ENCODE measurements at regions not wholly inside any gene's neighbourhood (a gene's known extent, or its start where the extent isn't known, plus 50 kb on each side); places are given as distances from the start of the nearest gene placed in this dataset.

- Histone ChIP-seq H3K9me3 (ENCODE audit: insufficient read depth, low read length) (0 out of 2 replicates have a peak, but pooled peaks cover 3% of the 10 kb centered on the region), H3K9ac (ENCODE audit: low read length) (no peak overlapping the region), H2AFZ (ENCODE audit: low read depth, low read length, severe bottlenecking) (no peak overlapping the region), H3K9me2 (replicated peaks; ENCODE audit: insufficient read depth, low read length) (no peaks in the 10 kb centered on the region), H3K4me3 (ENCODE audit: insufficient read depth, low read length, poor library complexity, severe bottlenecking) (no peak overlapping the region), H3K36me3 (ENCODE audit: low read length) (no peaks in the 10 kb centered on the region), H3K79me2 (ENCODE audit: insufficient read depth, low read length) (no peaks in the 10 kb centered on the region), H3K27ac (ENCODE audit: low read depth, low read length) (no peak overlapping the region), H4K20me1 (ENCODE audit: low read depth, low read length) (no peaks in the 10 kb centered on the region), H3K27me3 (ENCODE audit: low read length) (no peaks in the 10 kb centered on the region), H3F3A (ENCODE audit: insufficient read depth) (no peaks in the 10 kb centered on the region), H3K4me2 (ENCODE audit: low read depth, low read length, poor library complexity, severe bottlenecking) (no peak overlapping the region)
- no peak for TF ChIP-seq EZH2phosphoT487 (conservative IDR thresholded peaks at IDR 0.05; ENCODE audit: low read length)
- no peak for TF ChIP-seq CTCF (IDR thresholded peaks at IDR 0.05; ENCODE audit: insufficient read depth, low read length, poor library complexity, severe bottlenecking)
Measured at GRCh38 chr12:126663304-126664094, 1598.3 kb downstream of the AACS start.

GRCh38 chr12:126667339-126667738 is 1599.6 kb upstream of the TMEM132C start:
- Histone ChIP-seq H3K9me2 (replicated peaks; ENCODE audit: insufficient read depth, low read length) (no peaks in the 10 kb centered on the region), H3K79me2 (ENCODE audit: insufficient read depth, low read length) (no peaks in the 10 kb centered on the region), H3K4me2 (ENCODE audit: low read depth, low read length, poor library complexity, severe bottlenecking) (no peak overlapping the region), H4K20me1 (ENCODE audit: low read depth, low read length) (no peaks in the 10 kb centered on the region), H3K9me3 (ENCODE audit: insufficient read depth, low read length) (0 out of 2 replicates have a peak, but pooled peaks cover 3% of the 10 kb centered on the region), H3F3A (ENCODE audit: insufficient read depth) (no peaks in the 10 kb centered on the region), H3K36me3 (ENCODE audit: low read length) (no peaks in the 10 kb centered on the region), H3K27me3 (ENCODE audit: low read length) (no peaks in the 10 kb centered on the region), H3K4me3 (ENCODE audit: insufficient read depth, low read length, poor library complexity, severe bottlenecking) (no peak overlapping the region), H2AFZ (ENCODE audit: low read depth, low read length, severe bottlenecking) (no peak overlapping the region), H3K27ac (ENCODE audit: low read depth, low read length) (no peak overlapping the region), H3K9ac (ENCODE audit: low read length) (no peak overlapping the region)
- TF ChIP-seq CTCF (IDR thresholded peaks at IDR 0.05; ENCODE audit: insufficient read depth, low read length, poor library complexity, severe bottlenecking): no peak
- no peak for TF ChIP-seq EZH2phosphoT487 (conservative IDR thresholded peaks at IDR 0.05; ENCODE audit: low read length)

- no peaks in the 10 kb centered on the region for H3K9me2 ChIP-seq (replicated peaks; ENCODE audit: insufficient read depth, low read length)
- no peaks in the 10 kb centered on the region for H4K20me1 ChIP-seq (ENCODE audit: low read depth, low read length)
- no peak overlapping the region for H3K4me2 ChIP-seq (ENCODE audit: low read depth, low read length, poor library complexity, severe bottlenecking)
- no peak for TF ChIP-seq CTCF (IDR thresholded peaks at IDR 0.05; ENCODE audit: insufficient read depth, low read length, poor library complexity, severe bottlenecking)
- TF ChIP-seq EZH2phosphoT487 (conservative IDR thresholded peaks at IDR 0.05; ENCODE audit: low read length): no peak
- H3K4me3 ChIP-seq (ENCODE audit: insufficient read depth, low read length, poor library complexity, severe bottlenecking): no peak overlapping the region
- H3K36me3 ChIP-seq (ENCODE audit: low read length): no peaks in the 10 kb centered on the region
- H3K9me3 ChIP-seq (ENCODE audit: insufficient read depth, low read length): no peaks in the 10 kb centered on the region
- H3K27me3 ChIP-seq (ENCODE audit: low read length): no peaks in the 10 kb centered on the region
- H2AFZ ChIP-seq (ENCODE audit: low read depth, low read length, severe bottlenecking): no peak overlapping the region
- no peaks in the 10 kb centered on the region for H3K79me2 ChIP-seq (ENCODE audit: insufficient read depth, low read length)
- H3K9ac ChIP-seq (ENCODE audit: low read length): no peak overlapping the region
- no peak overlapping the region for H3K27ac ChIP-seq (ENCODE audit: low read depth, low read length)
- H3F3A ChIP-seq (ENCODE audit: insufficient read depth): no peaks in the 10 kb centered on the region
Measured at GRCh38 chr12:126668538-126668937, 1598.4 kb upstream of the TMEM132C start.
